H9 (cell line): ENCODE measurements at regions not wholly inside any gene's neighbourhood (a gene's known extent, or its start where the extent isn't known, plus 50 kb on each side); places are given as distances from the start of the nearest gene placed in this dataset.
"Not testable (repeated sequence)": the region's sequence is repeated elsewhere in the genome, so short reads cannot be mapped to it uniquely, and the experiment has no call there.

Source experiments
- DNase-seq: peaks from one replicate; pipeline ENCODE4 v3.0.0-alpha.2; 2017
- H2AFZ ChIP-seq: one replicate; pipeline ENCODE4 v1.6.1; 2013; ENCODE audit warnings: mild to moderate bottlenecking, low read length, control low read depth, moderate library complexity
- H2AK5ac ChIP-seq: 2 replicates; pipeline ENCODE4 v1.6.1; 2013; ENCODE audit warnings: low read length, control low read depth, mixed read lengths; ENCODE audit not compliant: insufficient read length
- H2BK120ac ChIP-seq: one replicate; pipeline ENCODE4 v1.6.1; 2013; ENCODE audit warnings: low read depth, mild to moderate bottlenecking, low read length, control low read depth, inconsistent platforms; ENCODE audit not compliant: poor library complexity, severe bottlenecking
- H2BK12ac ChIP-seq: 2 replicates; pipeline ENCODE4 v1.6.1; 2013; ENCODE audit warnings: low read length, control low read depth, mixed read lengths, low read depth; ENCODE audit not compliant: insufficient read length
- H2BK15ac ChIP-seq: 2 replicates; pipeline ENCODE4 v1.6.1; 2013; ENCODE audit warnings: low read depth, low read length, control low read depth
- H2BK20ac ChIP-seq: one replicate; pipeline ENCODE4 v1.6.1; 2013; ENCODE audit warnings: low read depth, mild to moderate bottlenecking, low read length, control low read depth, inconsistent platforms; ENCODE audit not compliant: poor library complexity, severe bottlenecking
- H2BK5ac ChIP-seq: 2 replicates; pipeline ENCODE4 v1.6.1; 2013; ENCODE audit warnings: low read length, control low read depth, mixed read lengths; ENCODE audit not compliant: insufficient read length
- H3K14ac ChIP-seq: 2 replicates; pipeline ENCODE4 v1.6.1; 2013; ENCODE audit warnings: low read length, control low read depth; ENCODE audit not compliant: insufficient read depth
- H3K18ac ChIP-seq: 2 replicates; pipeline ENCODE4 v1.6.1; 2013; ENCODE audit warnings: low read depth, mild to moderate bottlenecking, mixed read lengths, low read length, control low read depth; ENCODE audit not compliant: insufficient read length
- H3K23ac ChIP-seq: 2 replicates; pipeline ENCODE4 v1.6.1; 2013; ENCODE audit warnings: low read length, control low read depth, mixed read lengths, low read depth; ENCODE audit not compliant: insufficient read length
- H3K23me2 ChIP-seq: 2 replicates; pipeline ENCODE4 v1.6.1; 2013; ENCODE audit warnings: low read depth, mild to moderate bottlenecking, mixed read lengths, low read length, control low read depth; ENCODE audit not compliant: insufficient read length, poor library complexity, severe bottlenecking
- H3K27ac ChIP-seq: 2 replicates; pipeline ENCODE4 v1.5.1; 2013; ENCODE audit warnings: low read length, control low read depth, mixed read lengths, low read depth; ENCODE audit not compliant: insufficient read length
- H3K27me3 ChIP-seq: 2 replicates; pipeline ENCODE4 v1.6.1; 2013; ENCODE audit warnings: low read length, control low read depth, inconsistent platforms; ENCODE audit not compliant: insufficient read depth
- H3K4ac ChIP-seq: 2 replicates; pipeline ENCODE4 v1.6.1; 2013; ENCODE audit warnings: low read depth, mild to moderate bottlenecking, control low read depth, inconsistent platforms, low read length, moderate library complexity
- H3K4me1 ChIP-seq: 2 replicates; pipeline ENCODE4 v1.6.1; 2013; ENCODE audit warnings: low read length, control low read depth, inconsistent platforms; ENCODE audit not compliant: insufficient read depth
- H3K4me2 ChIP-seq: 2 replicates; pipeline ENCODE4 v1.6.1; 2013; ENCODE audit warnings: low read length, control low read depth, mixed read lengths; ENCODE audit not compliant: insufficient read length, insufficient read depth
- H3K56ac ChIP-seq: 2 replicates; pipeline ENCODE4 v1.6.1; 2013; ENCODE audit warnings: low read depth, mild to moderate bottlenecking, mixed read lengths, low read length, control low read depth; ENCODE audit not compliant: insufficient read length
- H3K79me1 ChIP-seq: 2 replicates; pipeline ENCODE4 v1.6.1; 2013; ENCODE audit warnings: low read depth, mild to moderate bottlenecking, moderate library complexity, low read length, control low read depth, inconsistent platforms; ENCODE audit not compliant: insufficient read depth, poor library complexity, severe bottlenecking
- H3K79me2 ChIP-seq: 2 replicates; pipeline ENCODE4 v1.6.1; 2013; ENCODE audit warnings: low read length, control low read depth, inconsistent platforms; ENCODE audit not compliant: insufficient read depth
- H3K9ac ChIP-seq: 2 replicates; pipeline ENCODE4 v1.6.1; 2013; ENCODE audit warnings: low read length, control low read depth, mixed read lengths; ENCODE audit not compliant: insufficient read length; ENCODE audit errors: extremely low read depth
- H3K9me3 ChIP-seq: one replicate; pipeline ENCODE4 v1.6.1; 2013; ENCODE audit warnings: low read depth, low read length, inconsistent platforms; ENCODE audit not compliant: control insufficient read depth
- H3T11ph ChIP-seq: one replicate; pipeline ENCODE4 v1.6.1; 2013; ENCODE audit warnings: mild to moderate bottlenecking, low read length, control low read depth, inconsistent platforms
- H4K20me1 ChIP-seq: one replicate; pipeline ENCODE4 v1.6.1; 2013; ENCODE audit not compliant: control insufficient read depth, insufficient read length, insufficient read depth
- H4K5ac ChIP-seq: 2 replicates; pipeline ENCODE4 v1.6.1; 2013; ENCODE audit warnings: low read depth, mild to moderate bottlenecking, mixed read lengths, low read length, control low read depth; ENCODE audit not compliant: insufficient read length
- H4K8ac ChIP-seq: replicated peaks from 2 replicates; pipeline ENCODE4 v1.6.1; 2013; ENCODE audit warnings: low read length, control low read depth, mixed read lengths, low read depth; ENCODE audit not compliant: insufficient read length
- H4K91ac ChIP-seq: 2 replicates; pipeline ENCODE4 v1.6.1; 2013; ENCODE audit warnings: low read depth, mild to moderate bottlenecking, moderate library complexity, mixed read lengths, low read length, control low read depth; ENCODE audit not compliant: insufficient read length
- H3K27ac Mint-ChIP-seq, 3 experiments: 2 replicates in 2 of 3; 3 replicates in 1 of 3; pipeline ENCODE4 v1.8.0; 2020 to 2021; ENCODE audit warnings: mixed read lengths in 3 of 3, mild to moderate bottlenecking in 1 of 3, moderate library complexity in 1 of 3
- H3K27me3 Mint-ChIP-seq: 2 replicates; pipeline ENCODE4 v1.8.0; 2021; ENCODE audit warnings: low read depth, mild to moderate bottlenecking, moderate library complexity, mixed read lengths
- H3K36me3 Mint-ChIP-seq, 3 experiments: 2 replicates in 2 of 3; 3 replicates in 1 of 3; pipeline ENCODE4 v1.8.0; 2020 to 2021; ENCODE audit warnings: low read depth in 3 of 3, mixed read lengths in 3 of 3; ENCODE audit not compliant: insufficient read depth in 1 of 3
- H3K4me1 Mint-ChIP-seq, 2 experiments: 2 replicates each; pipeline ENCODE4 v1.8.0; 2020; ENCODE audit warnings: mixed read lengths in 2 of 2
- H3K4me3 Mint-ChIP-seq, 2 experiments: 2 replicates in 1 of 2; 3 replicates in 1 of 2; pipeline ENCODE4 v1.8.0; 2020 to 2021; ENCODE audit warnings: mild to moderate bottlenecking in 2 of 2, mixed read lengths in 2 of 2, moderate library complexity in 1 of 2
- H3K9me3 Mint-ChIP-seq, 2 experiments: 2 replicates in 1 of 2; 3 replicates in 1 of 2; pipeline ENCODE4 v1.8.0; 2020; ENCODE audit warnings: mild to moderate bottlenecking in 2 of 2, mixed read lengths in 2 of 2, moderate library complexity in 1 of 2
- WGBS: extraction: QIAGEN DNeasy Blood & Tissue Kit; methylation state at CpG from one replicate; pipeline ENCODE4 v1.1.7; 2013; ENCODE audit warnings: missing lambda C conversion rate, low lambda C conversion rate, mixed read lengths; ENCODE audit not compliant: insufficient read length; ENCODE audit errors: extremely low coverage; 5-methylcytosine and 5-hydroxymethylcytosine counted together
- TF ChIP-seq, protein P1 (sequence below): fragments of 200-600 bp; sonication (generic); conservative IDR thresholded peaks from 3 replicates; pipeline ENCODE4 v1.8.0; 2021; ENCODE audit warnings: antibody characterized with exemption, mild to moderate bottlenecking

DNA sequence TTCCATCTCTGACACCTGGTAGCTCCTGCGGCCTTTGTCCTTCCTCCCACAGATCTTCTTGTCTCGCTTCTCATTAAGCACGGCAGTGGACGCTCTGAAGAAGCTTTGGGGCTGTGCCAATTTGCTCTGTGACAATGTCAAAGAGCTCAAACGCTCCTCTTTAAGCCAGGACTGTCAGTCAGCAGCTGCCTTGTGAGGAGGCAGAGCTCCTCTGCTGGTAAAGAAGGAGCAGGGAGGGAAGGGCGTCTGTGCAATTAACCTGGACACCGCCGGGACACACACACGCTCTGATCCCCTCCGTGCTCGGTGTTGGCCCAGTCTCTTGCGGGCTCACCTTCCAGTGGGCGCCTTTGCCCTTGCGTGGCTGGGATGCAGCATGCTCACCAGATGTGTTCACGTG is 373.9 kb downstream of the BRD1 start:
- H3K9me3 Mint-ChIP-seq: peaks cover 0 to 3% of the 10 kb centered on the region in 2 experiments; a peak in 2 of 5 replicates
- H4K8ac ChIP-seq: no peak overlapping the region

DNA sequence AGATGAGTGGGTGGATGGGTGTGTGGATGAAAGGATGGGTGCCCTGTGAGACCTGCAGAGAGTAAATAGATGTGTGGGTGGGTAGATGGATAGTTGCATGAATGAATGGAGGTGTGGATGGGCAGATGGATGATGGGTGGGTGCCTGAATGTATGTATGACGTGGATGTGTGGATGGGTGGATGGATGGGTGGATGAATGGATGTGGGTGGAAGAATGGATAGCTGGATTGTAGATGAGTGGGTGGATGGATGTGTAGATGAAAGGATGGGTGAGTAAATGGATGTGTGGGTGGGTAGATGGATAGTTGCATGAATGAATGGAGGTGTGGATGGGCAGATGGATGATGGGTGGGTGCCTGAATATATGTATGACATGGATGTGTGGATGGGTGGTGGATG is 374.7 kb downstream of the BRD1 start:
- not testable (repeated sequence) for H2BK5ac ChIP-seq

More for the DNA sequence above, 373.9 kb downstream of the BRD1 start:
- no peak overlapping the region for H3K18ac ChIP-seq
- Mint-ChIP-seq H3K27ac (no peak overlapping the region; a peak in 1 of 7 replicates), H3K4me3 (no peak overlapping the region), H3K36me3 (no peaks in the 10 kb centered on the region), H3K27me3 (peaks cover 23% of the 10 kb centered on the region), H3K4me1 (peaks cover 35 to 40% of the 10 kb centered on the region in 2 experiments)
- no peaks in the 10 kb centered on the region for H3K79me2 ChIP-seq
- DNase-seq: no peak
- no peak overlapping the region for H3K14ac ChIP-seq
- H2AFZ ChIP-seq: no peak overlapping the region
- no peak overlapping the region for H3K27ac ChIP-seq
- H3K9ac ChIP-seq: no peak overlapping the region
- no peak overlapping the region for H3K4me2 ChIP-seq
- no peak overlapping the region for H2BK5ac ChIP-seq
- H3K56ac ChIP-seq: no peak overlapping the region
- no peak overlapping the region for H2BK20ac ChIP-seq
- H4K91ac ChIP-seq: no peak overlapping the region
- H3K23ac ChIP-seq: no peak overlapping the region
- no peaks in the 10 kb centered on the region for H4K20me1 ChIP-seq
- no peak overlapping the region for H4K5ac ChIP-seq
- H2AK5ac ChIP-seq: no peak overlapping the region
- H3K79me1 ChIP-seq: no peaks in the 10 kb centered on the region
- H2BK120ac ChIP-seq: no peak overlapping the region
- WGBS: no CpG with 5 or more reads among the region's 15 CpGs
- H3K9me3 ChIP-seq: no peaks in the 10 kb centered on the region
- no peak overlapping the region for H2BK15ac ChIP-seq
- no peaks in the 10 kb centered on the region for H3K23me2 ChIP-seq
- peaks cover 9% of the 10 kb centered on the region; the same call in 1 of the 2 replicates for H3K27me3 ChIP-seq
- peaks cover 4% of the 10 kb centered on the region; the same call in 1 of the 2 replicates for H3K4me1 ChIP-seq
- H3T11ph ChIP-seq: no peak overlapping the region
- H2BK12ac ChIP-seq: no peak overlapping the region
- no peak overlapping the region for H3K4ac ChIP-seq
- TF ChIP-seq, protein P1, sequence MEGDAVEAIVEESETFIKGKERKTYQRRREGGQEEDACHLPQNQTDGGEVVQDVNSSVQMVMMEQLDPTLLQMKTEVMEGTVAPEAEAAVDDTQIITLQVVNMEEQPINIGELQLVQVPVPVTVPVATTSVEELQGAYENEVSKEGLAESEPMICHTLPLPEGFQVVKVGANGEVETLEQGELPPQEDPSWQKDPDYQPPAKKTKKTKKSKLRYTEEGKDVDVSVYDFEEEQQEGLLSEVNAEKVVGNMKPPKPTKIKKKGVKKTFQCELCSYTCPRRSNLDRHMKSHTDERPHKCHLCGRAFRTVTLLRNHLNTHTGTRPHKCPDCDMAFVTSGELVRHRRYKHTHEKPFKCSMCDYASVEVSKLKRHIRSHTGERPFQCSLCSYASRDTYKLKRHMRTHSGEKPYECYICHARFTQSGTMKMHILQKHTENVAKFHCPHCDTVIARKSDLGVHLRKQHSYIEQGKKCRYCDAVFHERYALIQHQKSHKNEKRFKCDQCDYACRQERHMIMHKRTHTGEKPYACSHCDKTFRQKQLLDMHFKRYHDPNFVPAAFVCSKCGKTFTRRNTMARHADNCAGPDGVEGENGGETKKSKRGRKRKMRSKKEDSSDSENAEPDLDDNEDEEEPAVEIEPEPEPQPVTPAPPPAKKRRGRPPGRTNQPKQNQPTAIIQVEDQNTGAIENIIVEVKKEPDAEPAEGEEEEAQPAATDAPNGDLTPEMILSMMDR: no peak

More for the DNA sequence above, 374.7 kb downstream of the BRD1 start:
- not testable (repeated sequence) for H3K4me3 Mint-ChIP-seq, H2AFZ ChIP-seq, H3K79me1 ChIP-seq, H2BK120ac ChIP-seq, H3K4me2 ChIP-seq, H3K9me3 Mint-ChIP-seq, H3K27me3 ChIP-seq, H4K91ac ChIP-seq, H4K8ac ChIP-seq, H2BK15ac ChIP-seq, H3T11ph ChIP-seq, H3K56ac ChIP-seq, H2BK12ac ChIP-seq, H3K4me1 ChIP-seq, H3K27ac Mint-ChIP-seq, DNase-seq, H4K5ac ChIP-seq, H3K14ac ChIP-seq, H3K23ac ChIP-seq, H3K4ac ChIP-seq, H3K9me3 ChIP-seq, H3K27ac ChIP-seq, H3K36me3 Mint-ChIP-seq, H3K18ac ChIP-seq, H3K9ac ChIP-seq, H3K79me2 ChIP-seq, H3K23me2 ChIP-seq, H2AK5ac ChIP-seq, H4K20me1 ChIP-seq, H2BK20ac ChIP-seq
- 100% methylated on average over 1 of the region's 1 CpG for WGBS
- peaks cover 28% of the 10 kb centered on the region for H3K27me3 Mint-ChIP-seq
- H3K4me1 Mint-ChIP-seq: peaks cover 35 to 42% of the 10 kb centered on the region in 2 experiments
